ENCODE measurements at regions not wholly inside any gene's neighbourhood (a gene's known extent, or its start where the extent isn't known, plus 50 kb on each side); places are given as distances from the start of the nearest gene placed in this dataset.

DNA sequence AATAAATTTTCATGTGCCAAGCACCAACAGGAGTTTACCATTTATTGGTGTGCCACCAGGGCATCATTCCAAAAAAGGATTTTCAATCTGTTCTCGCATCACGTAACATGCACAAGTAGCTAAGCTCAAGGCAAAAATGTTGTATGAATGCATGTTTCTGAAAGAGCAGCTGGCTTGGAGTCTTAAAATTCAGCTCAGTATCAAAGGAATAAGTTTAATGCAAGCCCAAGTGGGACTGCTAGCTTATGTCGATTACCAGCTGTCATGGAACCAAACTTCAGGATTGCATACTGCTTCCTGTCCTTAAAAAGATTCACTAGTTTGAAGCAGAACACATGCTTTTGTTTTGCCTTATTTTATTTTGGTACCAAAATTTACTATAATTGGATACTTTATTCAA lies 437.0 kb downstream of the FSCB start:
- Histone ChIP-seq H3K4me1 (no peaks in the 10 kb centered on the region), H3K27me3 (no peaks in the 10 kb centered on the region), H3K4me3 (no peak overlapping the region), H3K27ac (no peak overlapping the region), H3K36me3 (no peaks in the 10 kb centered on the region), H3K9me3 (peaks cover 0 to 13% (median under 1%) of the 10 kb centered on the region in 12 donors)
- intact Hi-C loops (cut with DNase I) = no loop called here
- TF ChIP-seq POLR2A (IDR thresholded peaks at IDR 0.05) = no peak
- no peak for TF ChIP-seq CTCF (IDR thresholded peaks at IDR 0.05)
- WGBS, 4 donors = 76 to 89% (median 82%) methylated on average over 3 of the region's 3 CpGs
- ATAC-seq (no peak), DNase-seq (no peak)

- Histone ChIP-seq H3K4me3 (no peak overlapping the region), H3K27me3 (no peaks in the 10 kb centered on the region), H3K36me3 (no peaks in the 10 kb centered on the region), H3K27ac (no peak overlapping the region), H3K9me3 (peaks cover 0 to 3% (median 0%) of the 10 kb centered on the region in 12 donors), H3K4me1 (no peaks in the 10 kb centered on the region)
- DNase-seq (no peak), ATAC-seq (no peak)
- intact Hi-C loops (cut with DNase I) = no loop called here
- TF ChIP-seq CTCF (IDR thresholded peaks at IDR 0.05) (no peak), POLR2A (IDR thresholded peaks at IDR 0.05) (no peak)
- 56 to 66% (median 65%) methylated on average over 3 of the region's 3 CpGs for WGBS, 4 donors
Measured at GRCh38 chr14:44053422-44053821, 453.7 kb downstream of the FSCB start.

DNA sequence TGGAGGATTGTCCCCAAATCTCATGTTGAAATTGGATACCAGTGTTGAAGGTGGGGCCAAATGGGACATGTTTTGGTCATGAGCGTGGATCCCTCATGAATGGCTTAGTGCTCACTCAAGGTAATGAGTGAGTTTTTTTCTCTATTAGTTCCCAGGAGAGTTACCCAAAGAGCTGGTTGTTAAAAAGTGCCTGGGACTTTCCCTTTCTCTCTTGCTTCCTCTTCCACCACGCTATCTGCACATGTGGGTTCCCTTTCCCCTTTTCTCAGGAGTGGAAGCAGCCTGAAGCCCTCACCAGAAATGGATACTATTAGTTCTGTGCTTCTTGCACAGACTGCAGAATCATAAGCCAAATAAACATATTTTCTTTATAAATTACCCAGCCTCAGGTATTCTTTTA lies 465.4 kb downstream of the FSCB start:
- H3K27ac ChIP-seq = no peak overlapping the region
- intact Hi-C loops (cut with DNase I) = no loop called here
- H3K9me3 ChIP-seq = peaks cover 0 to 13% (median 0%) of the 10 kb centered on the region in 12 donors
- H3K36me3 ChIP-seq = no peaks in the 10 kb centered on the region
- no peak for ATAC-seq
- no peaks in the 10 kb centered on the region for H3K27me3 ChIP-seq
- H3K4me3 ChIP-seq = no peak overlapping the region
- whole genome bisulfite sequencing, 4 donors = 80 to 90% (median 85%) methylated on average over 2 of the region's 2 CpGs
- H3K4me1 ChIP-seq = no peaks in the 10 kb centered on the region
- DNase-seq = no peak
- no peak for TF ChIP-seq POLR2A (IDR thresholded peaks at IDR 0.05)
- no peak for TF ChIP-seq CTCF (IDR thresholded peaks at IDR 0.05)

DNA sequence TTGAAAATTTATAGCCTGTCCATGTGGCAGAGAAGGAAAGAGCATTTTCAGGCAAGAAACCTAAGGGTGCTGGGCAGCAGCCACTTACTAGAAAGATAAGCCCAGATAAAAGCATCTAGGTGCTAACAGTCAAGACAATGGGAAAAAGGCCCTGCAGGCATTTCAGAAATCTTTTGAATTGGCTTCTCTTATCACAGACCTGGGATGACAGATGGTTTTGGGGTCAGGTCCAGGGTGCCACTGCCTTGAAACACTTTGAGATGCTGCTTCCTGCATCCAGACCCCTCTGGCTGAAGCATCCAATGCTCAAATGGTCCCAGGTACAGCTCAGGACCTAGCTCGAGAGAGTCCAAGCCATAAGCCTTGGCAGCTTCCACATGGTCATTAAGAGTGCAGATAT lies 466.5 kb downstream of the FSCB start:
- H3K4me1 ChIP-seq = no peaks in the 10 kb centered on the region
- no peak for TF ChIP-seq CTCF (IDR thresholded peaks at IDR 0.05)
- TF ChIP-seq POLR2A (IDR thresholded peaks at IDR 0.05) = no peak
- WGBS, 4 donors = 62 to 80% (median 71%) methylated on average over 1 of the region's 1 CpG
- H3K36me3 ChIP-seq = no peaks in the 10 kb centered on the region
- H3K4me3 ChIP-seq = no peak overlapping the region
- DNase-seq = no peak
- H3K27me3 ChIP-seq = no peaks in the 10 kb centered on the region
- H3K9me3 ChIP-seq = peaks cover 0 to 17% (median 0%) of the 10 kb centered on the region in 12 donors
- H3K27ac ChIP-seq = no peak overlapping the region
- intact Hi-C loops (cut with DNase I) = no loop called here
- no peak for ATAC-seq
